GM18909 (cell line): ENCODE measurements at regions not wholly inside any gene's neighbourhood (a gene's known extent, or its start where the extent isn't known, plus 50 kb on each side); places are given as distances from the start of the nearest gene placed in this dataset.
"Not testable (repeated sequence)": the region's sequence is repeated elsewhere in the genome, so short reads cannot be mapped to it uniquely, and the experiment has no call there.

Source experiments
- ATAC-seq: cut with Tn5 transposase; IDR thresholded peaks from one replicate; pipeline ENCODE4 v1.9.1; 2021; ENCODE audit warnings: mild to moderate bottlenecking; ENCODE audit not compliant: unreplicated experiment, poor library complexity

- ATAC-seq: no peak
Observed at GRCh38 chr18:22688877-22689496, 244.1 kb upstream of the RBBP8 start.

- no peak for ATAC-seq
Observed at GRCh38 chr18:22689712-22690111, 243.4 kb upstream of the RBBP8 start.

GRCh38 chr18:22690556-22690955 lies 242.6 kb upstream of the RBBP8 start:
- ATAC-seq: no peak

- ATAC-seq: no peak
Observed at GRCh38 chr18:22691946-22692710, 241.0 kb upstream of the RBBP8 start.

- no peak for ATAC-seq
Observed at GRCh38 chr18:22694954-22695353, 238.2 kb upstream of the RBBP8 start.

GRCh38 chr18:22695674-22696073 lies 237.5 kb upstream of the RBBP8 start:
- ATAC-seq: no peak

GRCh38 chr18:22697561-22697960 lies 235.6 kb upstream of the RBBP8 start:
- ATAC-seq: no peak

GRCh38 chr18:22698711-22699110 lies 234.4 kb upstream of the RBBP8 start:
- ATAC-seq: no peak

- ATAC-seq: no peak
Observed at GRCh38 chr18:22699629-22700028, 233.5 kb upstream of the RBBP8 start.

GRCh38 chr18:22700920-22701319 lies 232.2 kb upstream of the RBBP8 start:
- ATAC-seq: no peak

- ATAC-seq: no peak
Observed at GRCh38 chr18:22701326-22701725, 231.8 kb upstream of the RBBP8 start.

GRCh38 chr18:22701795-22702194 lies 231.3 kb upstream of the RBBP8 start:
- no peak for ATAC-seq

- ATAC-seq: no peak
Observed at GRCh38 chr18:22702806-22703205, 230.3 kb upstream of the RBBP8 start.

GRCh38 chr18:22703883-22704585 lies 229.1 kb upstream of the RBBP8 start:
- ATAC-seq: peak; percentile 75

- ATAC-seq: no peak
Observed at GRCh38 chr18:22704586-22704918, 228.6 kb upstream of the RBBP8 start.

- ATAC-seq: no peak
Observed at GRCh38 chr18:22705328-22705727, 227.8 kb upstream of the RBBP8 start.

GRCh38 chr18:22706025-22706424 lies 227.1 kb upstream of the RBBP8 start:
- ATAC-seq: not testable (repeated sequence)

- ATAC-seq: no peak
Observed at GRCh38 chr18:22709288-22710060, 223.7 kb upstream of the RBBP8 start.

GRCh38 chr18:22710673-22711191 lies 222.4 kb upstream of the RBBP8 start:
- no peak for ATAC-seq

GRCh38 chr18:22711192-22711685 lies 221.9 kb upstream of the RBBP8 start:
- no peak for ATAC-seq
